ENCODE measurements at regions not wholly inside any gene's neighbourhood (a gene's known extent, or its start where the extent isn't known, plus 50 kb on each side); places are given as distances from the start of the nearest gene placed in this dataset.

- TF ChIP-seq, protein P1, sequence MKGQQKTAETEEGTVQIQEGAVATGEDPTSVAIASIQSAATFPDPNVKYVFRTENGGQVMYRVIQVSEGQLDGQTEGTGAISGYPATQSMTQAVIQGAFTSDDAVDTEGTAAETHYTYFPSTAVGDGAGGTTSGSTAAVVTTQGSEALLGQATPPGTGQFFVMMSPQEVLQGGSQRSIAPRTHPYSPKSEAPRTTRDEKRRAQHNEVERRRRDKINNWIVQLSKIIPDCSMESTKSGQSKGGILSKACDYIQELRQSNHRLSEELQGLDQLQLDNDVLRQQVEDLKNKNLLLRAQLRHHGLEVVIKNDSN (IDR thresholded peaks at IDR 0.05; ENCODE audit: borderline replicate concordance, low read depth): no peak
- TF ChIP-seq MXI1 (IDR thresholded peaks at IDR 0.05; ENCODE audit: low read depth, low read length): no peak
- TF ChIP-seq POLR2AphosphoS5 (IDR thresholded peaks at IDR 0.05; ENCODE audit: low read depth, low read length): no peak
- TF ChIP-seq, protein P2, sequence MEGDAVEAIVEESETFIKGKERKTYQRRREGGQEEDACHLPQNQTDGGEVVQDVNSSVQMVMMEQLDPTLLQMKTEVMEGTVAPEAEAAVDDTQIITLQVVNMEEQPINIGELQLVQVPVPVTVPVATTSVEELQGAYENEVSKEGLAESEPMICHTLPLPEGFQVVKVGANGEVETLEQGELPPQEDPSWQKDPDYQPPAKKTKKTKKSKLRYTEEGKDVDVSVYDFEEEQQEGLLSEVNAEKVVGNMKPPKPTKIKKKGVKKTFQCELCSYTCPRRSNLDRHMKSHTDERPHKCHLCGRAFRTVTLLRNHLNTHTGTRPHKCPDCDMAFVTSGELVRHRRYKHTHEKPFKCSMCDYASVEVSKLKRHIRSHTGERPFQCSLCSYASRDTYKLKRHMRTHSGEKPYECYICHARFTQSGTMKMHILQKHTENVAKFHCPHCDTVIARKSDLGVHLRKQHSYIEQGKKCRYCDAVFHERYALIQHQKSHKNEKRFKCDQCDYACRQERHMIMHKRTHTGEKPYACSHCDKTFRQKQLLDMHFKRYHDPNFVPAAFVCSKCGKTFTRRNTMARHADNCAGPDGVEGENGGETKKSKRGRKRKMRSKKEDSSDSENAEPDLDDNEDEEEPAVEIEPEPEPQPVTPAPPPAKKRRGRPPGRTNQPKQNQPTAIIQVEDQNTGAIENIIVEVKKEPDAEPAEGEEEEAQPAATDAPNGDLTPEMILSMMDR (IDR thresholded peaks at IDR 0.05): no peak
- TF ChIP-seq TCF12 (IDR thresholded peaks at IDR 0.05): no peak
- TF ChIP-seq, protein P3, sequence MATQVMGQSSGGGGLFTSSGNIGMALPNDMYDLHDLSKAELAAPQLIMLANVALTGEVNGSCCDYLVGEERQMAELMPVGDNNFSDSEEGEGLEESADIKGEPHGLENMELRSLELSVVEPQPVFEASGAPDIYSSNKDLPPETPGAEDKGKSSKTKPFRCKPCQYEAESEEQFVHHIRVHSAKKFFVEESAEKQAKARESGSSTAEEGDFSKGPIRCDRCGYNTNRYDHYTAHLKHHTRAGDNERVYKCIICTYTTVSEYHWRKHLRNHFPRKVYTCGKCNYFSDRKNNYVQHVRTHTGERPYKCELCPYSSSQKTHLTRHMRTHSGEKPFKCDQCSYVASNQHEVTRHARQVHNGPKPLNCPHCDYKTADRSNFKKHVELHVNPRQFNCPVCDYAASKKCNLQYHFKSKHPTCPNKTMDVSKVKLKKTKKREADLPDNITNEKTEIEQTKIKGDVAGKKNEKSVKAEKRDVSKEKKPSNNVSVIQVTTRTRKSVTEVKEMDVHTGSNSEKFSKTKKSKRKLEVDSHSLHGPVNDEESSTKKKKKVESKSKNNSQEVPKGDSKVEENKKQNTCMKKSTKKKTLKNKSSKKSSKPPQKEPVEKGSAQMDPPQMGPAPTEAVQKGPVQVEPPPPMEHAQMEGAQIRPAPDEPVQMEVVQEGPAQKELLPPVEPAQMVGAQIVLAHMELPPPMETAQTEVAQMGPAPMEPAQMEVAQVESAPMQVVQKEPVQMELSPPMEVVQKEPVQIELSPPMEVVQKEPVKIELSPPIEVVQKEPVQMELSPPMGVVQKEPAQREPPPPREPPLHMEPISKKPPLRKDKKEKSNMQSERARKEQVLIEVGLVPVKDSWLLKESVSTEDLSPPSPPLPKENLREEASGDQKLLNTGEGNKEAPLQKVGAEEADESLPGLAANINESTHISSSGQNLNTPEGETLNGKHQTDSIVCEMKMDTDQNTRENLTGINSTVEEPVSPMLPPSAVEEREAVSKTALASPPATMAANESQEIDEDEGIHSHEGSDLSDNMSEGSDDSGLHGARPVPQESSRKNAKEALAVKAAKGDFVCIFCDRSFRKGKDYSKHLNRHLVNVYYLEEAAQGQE (IDR thresholded peaks at IDR 0.05; ENCODE audit: low read depth, low read length): no peak
- no peak for TF ChIP-seq GABPA (IDR thresholded peaks at IDR 0.05; ENCODE audit: low read depth)
- TF ChIP-seq, protein P4, sequence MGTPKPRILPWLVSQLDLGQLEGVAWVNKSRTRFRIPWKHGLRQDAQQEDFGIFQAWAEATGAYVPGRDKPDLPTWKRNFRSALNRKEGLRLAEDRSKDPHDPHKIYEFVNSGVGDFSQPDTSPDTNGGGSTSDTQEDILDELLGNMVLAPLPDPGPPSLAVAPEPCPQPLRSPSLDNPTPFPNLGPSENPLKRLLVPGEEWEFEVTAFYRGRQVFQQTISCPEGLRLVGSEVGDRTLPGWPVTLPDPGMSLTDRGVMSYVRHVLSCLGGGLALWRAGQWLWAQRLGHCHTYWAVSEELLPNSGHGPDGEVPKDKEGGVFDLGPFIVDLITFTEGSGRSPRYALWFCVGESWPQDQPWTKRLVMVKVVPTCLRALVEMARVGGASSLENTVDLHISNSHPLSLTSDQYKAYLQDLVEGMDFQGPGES (IDR thresholded peaks at IDR 0.05; ENCODE audit: low read depth, low read length): no peak
Observed at GRCh38 chr6:21885111-21885510, 291.6 kb downstream of the SOX4 start.
